ENCODE measurements at regions not wholly inside any gene's neighbourhood (a gene's known extent, or its start where the extent isn't known, plus 50 kb on each side); places are given as distances from the start of the nearest gene placed in this dataset.
A peak's percentile ranks its signal among the peaks of the same experiment; 100 is the strongest.

DNA sequence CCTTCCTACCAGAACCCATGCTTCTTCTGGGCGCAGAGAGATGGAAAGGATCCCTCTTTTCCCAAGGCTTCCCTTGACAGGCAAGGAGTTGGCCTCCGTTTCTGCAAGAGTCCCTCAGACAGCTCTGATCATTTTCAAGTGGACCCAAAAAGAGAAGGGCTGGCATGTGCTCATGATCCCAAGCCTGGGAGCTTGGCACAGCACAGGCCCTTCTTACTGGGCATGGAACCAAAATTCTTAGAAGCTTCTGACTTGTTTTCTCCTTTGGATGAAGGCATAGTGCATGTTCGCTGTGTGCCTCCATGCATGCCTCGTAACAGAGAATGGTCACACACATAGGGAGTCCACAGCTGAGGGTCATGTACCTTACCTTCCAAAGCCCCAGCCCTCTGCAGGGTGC, 449.6 kb downstream of the MIAT start:
- Histone ChIP-seq H3K18ac (ENCODE audit: low read depth in 1 of 2, low read length in 2 of 2) (peak overlapping the region in 1 of 2 experiments; percentile 54), H3K4ac (ENCODE audit: low read depth in 1 of 2, low read length in 2 of 2) (no peak overlapping the region), H4K91ac (ENCODE audit: low read length) (no peak overlapping the region), H2AFZ (ENCODE audit: low read depth, low read length) (no peak overlapping the region), H3K4me2 (ENCODE audit: low read length, poor library complexity, severe bottlenecking) (no peak overlapping the region), H3K79me1 (replicated peaks; ENCODE audit: low read length, poor library complexity, severe bottlenecking) (no peaks in the 10 kb centered on the region), H4K8ac (ENCODE audit: low read length) (no peak overlapping the region), H2AK5ac (ENCODE audit: low read length, severe bottlenecking) (peak overlapping the region; percentile 95), H3K27ac (ENCODE audit: low read length, poor library complexity, severe bottlenecking) (peak overlapping the region; percentile 93), H3K9me3 (ENCODE audit: control insufficient read depth, low read length) (peaks cover 11% of the 10 kb centered on the region), H3K23ac (ENCODE audit: low read length in 2 of 2) (no peak overlapping the region), H3K36me3 (ENCODE audit: control insufficient read depth in 1 of 2, insufficient read depth in 2 of 2, low read depth in 1 of 2, low read length in 2 of 2) (no peaks in the 10 kb centered on the region), H3K4me1 (ENCODE audit: control insufficient read depth, insufficient read depth, low read depth, low read length) (peaks cover 30% of the 10 kb centered on the region), H2BK12ac (ENCODE audit: low read length in 2 of 2) (peak overlapping the region; percentile 19 to 76), H3K9ac (ENCODE audit: low read length) (no peak overlapping the region), H3K14ac (ENCODE audit: low read length in 2 of 2) (peak overlapping the region in 1 of 2 experiments; percentile 9), H2BK5ac (ENCODE audit: low read depth, low read length, poor library complexity, severe bottlenecking) (no peak overlapping the region), H3K27me3 (ENCODE audit: control insufficient read depth in 1 of 2, insufficient read depth in 1 of 2, low read length in 2 of 2) (peaks cover 0 to 47% of the 10 kb centered on the region in 2 experiments), H2BK120ac (ENCODE audit: low read depth, low read length) (peak overlapping the region; percentile 27), H3K4me3 (ENCODE audit: insufficient read depth in 1 of 2, low read depth in 1 of 2, low read length in 2 of 2) (no peak overlapping the region), H2BK15ac (ENCODE audit: low read depth, poor library complexity, severe bottlenecking) (no peak overlapping the region)
- no peak for DNase-seq
- WGBS, result 97% methylated on average over 4 of the region's 4 CpGs

DNA sequence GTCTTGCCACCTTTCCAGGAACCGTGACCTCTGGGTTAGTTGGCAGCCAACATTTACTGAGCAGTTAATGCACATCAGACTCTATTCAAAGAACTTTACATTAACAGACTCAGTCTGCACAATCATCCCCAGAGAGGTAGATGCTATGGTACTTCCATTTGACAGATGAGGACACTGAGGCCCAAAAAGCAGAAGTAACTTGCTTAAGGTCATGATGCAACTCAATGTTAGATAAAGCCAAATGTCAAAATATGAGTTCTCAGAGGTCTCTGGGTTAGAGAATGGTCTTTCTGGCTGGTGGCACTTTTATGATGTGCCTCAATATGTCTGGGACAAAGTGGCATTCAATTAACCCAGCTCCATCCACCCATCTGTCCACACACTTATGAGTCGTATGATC, 450.0 kb downstream of the MIAT start:
- no peak for DNase-seq
- peaks cover 30% of the 10 kb centered on the region for H3K4me1 ChIP-seq (ENCODE audit: control insufficient read depth, insufficient read depth, low read depth, low read length)
- H3K27me3 ChIP-seq (ENCODE audit: control insufficient read depth in 1 of 2, insufficient read depth in 1 of 2, low read length in 2 of 2), result peaks cover 0 to 45% of the 10 kb centered on the region in 2 experiments
- WGBS, result 57% methylated on average over 2 of the region's 2 CpGs
- peak overlapping the region; percentile 17 to 76 for H2BK12ac ChIP-seq (ENCODE audit: low read length in 2 of 2)
- H4K8ac ChIP-seq (ENCODE audit: low read length), result no peak overlapping the region
- H2BK15ac ChIP-seq (ENCODE audit: low read depth, poor library complexity, severe bottlenecking), result no peak overlapping the region
- H3K9me3 ChIP-seq (ENCODE audit: control insufficient read depth, low read length), result peaks cover 11% of the 10 kb centered on the region
- no peak overlapping the region for H3K4ac ChIP-seq (ENCODE audit: low read depth in 1 of 2, low read length in 2 of 2)
- H3K79me1 ChIP-seq (replicated peaks; ENCODE audit: low read length, poor library complexity, severe bottlenecking), result no peaks in the 10 kb centered on the region
- no peak overlapping the region for H3K9ac ChIP-seq (ENCODE audit: low read length)
- no peak overlapping the region for H3K4me2 ChIP-seq (ENCODE audit: low read length, poor library complexity, severe bottlenecking)
- no peak overlapping the region for H4K91ac ChIP-seq (ENCODE audit: low read length)
- H2BK120ac ChIP-seq (ENCODE audit: low read depth, low read length), result peak overlapping the region; percentile 27
- no peak overlapping the region for H2AFZ ChIP-seq (ENCODE audit: low read depth, low read length)
- peak overlapping the region; percentile 95 for H2AK5ac ChIP-seq (ENCODE audit: low read length, severe bottlenecking)
- H3K4me3 ChIP-seq (ENCODE audit: insufficient read depth in 1 of 2, low read depth in 1 of 2, low read length in 2 of 2), result no peak overlapping the region
- peak overlapping the region in 1 of 2 experiments; percentile 54 for H3K18ac ChIP-seq (ENCODE audit: low read depth in 1 of 2, low read length in 2 of 2)
- no peak overlapping the region for H3K23ac ChIP-seq (ENCODE audit: low read length in 2 of 2)
- H3K36me3 ChIP-seq (ENCODE audit: control insufficient read depth in 1 of 2, insufficient read depth in 2 of 2, low read depth in 1 of 2, low read length in 2 of 2), result no peaks in the 10 kb centered on the region
- H2BK5ac ChIP-seq (ENCODE audit: low read depth, low read length, poor library complexity, severe bottlenecking), result no peak overlapping the region
- peak overlapping the region; percentile 0 for H3K27ac ChIP-seq (ENCODE audit: low read length, poor library complexity, severe bottlenecking)
- peak overlapping the region in 1 of 2 experiments; percentile 9 for H3K14ac ChIP-seq (ENCODE audit: low read length in 2 of 2)

DNA sequence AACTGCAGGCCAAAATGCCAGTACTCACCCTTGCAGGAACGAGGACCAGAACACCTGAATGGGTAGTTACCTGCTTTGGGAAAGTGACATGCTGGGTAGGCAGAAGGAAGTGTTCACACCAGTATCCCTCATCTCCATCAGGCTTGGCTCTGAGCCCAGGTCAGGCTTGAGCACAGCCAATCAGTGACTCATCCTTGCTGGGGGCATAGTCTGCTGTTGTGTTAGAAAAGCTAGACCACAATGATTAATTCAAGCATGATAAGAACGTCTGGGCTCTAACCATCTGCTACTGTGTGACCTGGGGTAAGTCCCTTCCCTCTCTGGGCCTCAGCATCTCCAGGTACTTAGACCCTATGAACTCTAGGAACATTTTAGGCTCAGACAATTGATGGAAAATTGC, 450.4 kb downstream of the MIAT start:
- 31% methylated on average over 2 of the region's 2 CpGs for WGBS
- no peak overlapping the region for H3K23ac ChIP-seq (ENCODE audit: low read length in 2 of 2)
- no peak overlapping the region for H2BK120ac ChIP-seq (ENCODE audit: low read depth, low read length)
- H2AK5ac ChIP-seq (ENCODE audit: low read length, severe bottlenecking), result peak overlapping the region; percentile 95
- peak overlapping the region; percentile 2 to 17 for H2BK12ac ChIP-seq (ENCODE audit: low read length in 2 of 2)
- H4K8ac ChIP-seq (ENCODE audit: low read length), result no peak overlapping the region
- H3K18ac ChIP-seq (ENCODE audit: low read depth in 1 of 2, low read length in 2 of 2), result peak overlapping the region in 1 of 2 experiments; percentile 31
- no peak overlapping the region for H3K9ac ChIP-seq (ENCODE audit: low read length)
- H3K27me3 ChIP-seq (ENCODE audit: control insufficient read depth in 1 of 2, insufficient read depth in 1 of 2, low read length in 2 of 2), result peaks cover 0 to 41% of the 10 kb centered on the region in 2 experiments
- peak overlapping the region; percentile 83 for H2BK5ac ChIP-seq (ENCODE audit: low read depth, low read length, poor library complexity, severe bottlenecking)
- no peak overlapping the region for H2BK15ac ChIP-seq (ENCODE audit: low read depth, poor library complexity, severe bottlenecking)
- H3K4me2 ChIP-seq (ENCODE audit: low read length, poor library complexity, severe bottlenecking), result no peak overlapping the region
- peaks cover 11% of the 10 kb centered on the region for H3K9me3 ChIP-seq (ENCODE audit: control insufficient read depth, low read length)
- no peak overlapping the region for H3K4ac ChIP-seq (ENCODE audit: low read depth in 1 of 2, low read length in 2 of 2)
- no peak overlapping the region for H2AFZ ChIP-seq (ENCODE audit: low read depth, low read length)
- H3K79me1 ChIP-seq (replicated peaks; ENCODE audit: low read length, poor library complexity, severe bottlenecking), result no peaks in the 10 kb centered on the region
- H3K14ac ChIP-seq (ENCODE audit: low read length in 2 of 2), result no peak overlapping the region
- H3K36me3 ChIP-seq (ENCODE audit: control insufficient read depth in 1 of 2, insufficient read depth in 2 of 2, low read depth in 1 of 2, low read length in 2 of 2), result no peaks in the 10 kb centered on the region
- no peak overlapping the region for H3K4me3 ChIP-seq (ENCODE audit: insufficient read depth in 1 of 2, low read depth in 1 of 2, low read length in 2 of 2)
- peak overlapping the region; percentile 92 for H3K27ac ChIP-seq (ENCODE audit: low read length, poor library complexity, severe bottlenecking)
- DNase-seq, result peak; percentile 91
- peaks cover 28% of the 10 kb centered on the region for H3K4me1 ChIP-seq (ENCODE audit: control insufficient read depth, insufficient read depth, low read depth, low read length)
- H4K91ac ChIP-seq (ENCODE audit: low read length), result no peak overlapping the region

DNA sequence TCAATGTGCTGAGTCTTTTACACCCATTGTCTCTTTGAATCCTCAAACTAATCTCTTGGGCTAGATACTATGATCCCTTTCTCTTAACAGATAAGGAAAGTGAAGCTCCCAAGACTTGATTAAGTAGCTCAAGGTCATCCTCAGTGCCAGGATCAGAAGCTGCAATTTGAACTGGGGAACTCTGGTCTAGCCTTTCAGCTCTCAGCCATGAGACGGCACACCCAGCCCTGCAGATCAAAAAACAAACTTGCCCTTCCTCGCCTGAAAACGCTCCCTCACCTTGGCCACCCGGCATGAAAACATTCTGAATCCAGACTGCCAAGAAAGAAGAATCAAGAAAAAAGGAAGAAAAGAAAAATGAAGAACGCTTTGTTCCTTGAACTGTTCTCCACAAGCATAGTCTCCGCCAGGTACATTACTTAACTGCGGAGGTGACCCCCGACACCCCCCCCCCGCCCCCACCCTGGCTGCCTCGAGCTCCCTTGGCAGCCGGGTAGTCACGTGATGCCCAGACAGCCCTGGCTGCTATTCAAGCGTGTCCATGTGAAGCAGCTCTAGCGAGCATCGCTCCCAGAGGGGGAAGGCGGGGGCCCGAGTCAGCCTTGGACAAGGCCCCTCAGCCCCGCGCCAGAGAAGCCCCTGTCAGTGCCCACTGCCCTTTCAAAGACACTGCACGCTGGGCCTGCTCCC, 451.2 kb downstream of the MIAT start:
- H4K8ac ChIP-seq (ENCODE audit: low read length), result peak overlapping the region; percentile 59
- no peak for DNase-seq
- peak overlapping the region in 1 of 2 experiments; percentile 46 for H3K4ac ChIP-seq (ENCODE audit: low read depth in 1 of 2, low read length in 2 of 2)
- H3K14ac ChIP-seq (ENCODE audit: low read length in 2 of 2), result no peak overlapping the region
- no peak overlapping the region for H3K4me3 ChIP-seq (ENCODE audit: insufficient read depth in 1 of 2, low read depth in 1 of 2, low read length in 2 of 2)
- H3K79me1 ChIP-seq (replicated peaks; ENCODE audit: low read length, poor library complexity, severe bottlenecking), result no peaks in the 10 kb centered on the region
- H2BK120ac ChIP-seq (ENCODE audit: low read depth, low read length), result peak overlapping the region; percentile 87
- no peaks in the 10 kb centered on the region for H3K36me3 ChIP-seq (ENCODE audit: control insufficient read depth in 1 of 2, insufficient read depth in 2 of 2, low read depth in 1 of 2, low read length in 2 of 2)
- H2BK15ac ChIP-seq (ENCODE audit: low read depth, poor library complexity, severe bottlenecking), result peak overlapping the region; percentile 63
- peak overlapping the region; percentile 92 for H3K27ac ChIP-seq (ENCODE audit: low read length, poor library complexity, severe bottlenecking)
- H3K27me3 ChIP-seq (ENCODE audit: control insufficient read depth in 1 of 2, insufficient read depth in 1 of 2, low read length in 2 of 2), result peaks cover 0 to 33% of the 10 kb centered on the region in 2 experiments
- no peak overlapping the region for H2AFZ ChIP-seq (ENCODE audit: low read depth, low read length)
- H3K18ac ChIP-seq (ENCODE audit: low read depth in 1 of 2, low read length in 2 of 2), result peak overlapping the region; percentile 40 to 93
- no peak overlapping the region for H3K9ac ChIP-seq (ENCODE audit: low read length)
- peaks cover 32% of the 10 kb centered on the region for H3K4me1 ChIP-seq (ENCODE audit: control insufficient read depth, insufficient read depth, low read depth, low read length)
- H3K9me3 ChIP-seq (ENCODE audit: control insufficient read depth, low read length), result peaks cover 11% of the 10 kb centered on the region
- peak overlapping the region; percentile 71 for H2AK5ac ChIP-seq (ENCODE audit: low read length, severe bottlenecking)
- WGBS, result 80% methylated on average over 20 of the region's 20 CpGs
- H3K4me2 ChIP-seq (ENCODE audit: low read length, poor library complexity, severe bottlenecking), result no peak overlapping the region
- H4K91ac ChIP-seq (ENCODE audit: low read length), result peak overlapping the region; percentile 87
- peak overlapping the region; percentile 83 for H2BK5ac ChIP-seq (ENCODE audit: low read depth, low read length, poor library complexity, severe bottlenecking)
- H2BK12ac ChIP-seq (ENCODE audit: low read length in 2 of 2), result peak overlapping the region; percentile 47 to 75
- no peak overlapping the region for H3K23ac ChIP-seq (ENCODE audit: low read length in 2 of 2)
